LHCN-M2 (cell line): ENCODE measurements at regions not wholly inside any gene's neighbourhood (a gene's known extent, or its start where the extent isn't known, plus 50 kb on each side); places are given as distances from the start of the nearest gene placed in this dataset.
A peak's percentile ranks its signal among the peaks of the same experiment; 100 is the strongest.

Experiments
- DNase-seq: peaks from one replicate; pipeline ENCODE4 v3.0.0-alpha.2; 2012; ENCODE audit warnings: low read depth

DNA sequence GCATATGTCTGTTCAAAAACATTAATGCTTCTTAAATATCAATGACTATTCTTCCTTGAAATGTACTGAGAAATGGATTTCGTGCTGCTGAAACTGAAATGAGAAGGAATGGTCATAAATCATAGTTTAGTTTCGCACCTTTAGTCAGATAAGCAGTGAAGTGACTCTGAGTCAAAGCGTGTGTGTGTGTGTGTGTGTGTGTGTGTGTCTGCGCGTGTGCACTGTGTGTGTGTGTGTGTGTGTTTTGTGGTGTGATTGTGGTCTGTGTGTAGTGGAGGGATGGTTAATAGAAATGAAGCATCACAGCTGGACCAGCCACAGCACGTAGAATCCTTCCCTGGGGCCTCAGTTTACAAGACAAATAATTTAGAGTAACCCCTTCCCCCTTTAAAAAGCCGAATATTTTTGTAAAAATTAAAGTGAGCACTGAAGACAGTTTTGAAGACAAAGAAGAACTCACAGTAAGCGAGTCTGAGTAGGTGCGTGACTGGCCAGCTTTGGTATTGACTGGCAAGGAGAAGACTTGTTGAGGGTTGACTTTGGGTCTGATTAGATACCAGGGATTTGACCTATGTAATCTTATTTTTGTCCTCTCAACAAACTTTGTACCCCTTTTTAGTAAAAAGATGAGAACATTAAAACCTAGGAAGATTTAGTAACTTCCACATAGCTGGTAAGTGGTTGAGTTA lies 202.0 kb upstream of the IL12A start:
- DNase-seq: no peak

DNA sequence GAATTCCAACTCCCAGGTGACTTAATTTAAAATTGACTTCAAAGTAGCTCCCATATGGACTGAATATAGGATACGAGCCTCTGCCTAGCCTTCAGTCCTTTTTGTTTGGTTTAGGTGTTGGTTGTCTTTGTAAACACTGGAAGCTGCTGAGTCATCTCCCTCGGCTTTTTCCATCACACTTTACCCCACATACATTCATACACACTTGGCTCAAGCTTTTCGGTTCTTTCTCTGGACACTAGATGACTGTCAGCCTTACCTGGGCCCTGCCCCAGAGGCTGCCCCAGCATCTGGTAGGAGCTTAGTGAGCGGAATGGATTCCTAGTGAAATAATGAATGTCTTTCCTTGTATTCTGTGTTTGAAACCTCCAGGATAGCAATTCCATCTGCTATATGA lies 201.5 kb upstream of the IL12A start:
- DNase-seq: peak; percentile 70

GRCh38 chr3:159787794-159788205 lies 200.8 kb upstream of the IL12A start:
- DNase-seq: peak; percentile 29

GRCh38 chr3:159788291-159788690 lies 200.3 kb upstream of the IL12A start:
- DNase-seq: no peak

- no peak for DNase-seq
These were observed 199.6 kb upstream of the IL12A start for GRCh38 chr3:159789017-159789416.

GRCh38 chr3:159789742-159790635 lies 198.6 kb upstream of the IL12A start:
- DNase-seq: no peak

DNA sequence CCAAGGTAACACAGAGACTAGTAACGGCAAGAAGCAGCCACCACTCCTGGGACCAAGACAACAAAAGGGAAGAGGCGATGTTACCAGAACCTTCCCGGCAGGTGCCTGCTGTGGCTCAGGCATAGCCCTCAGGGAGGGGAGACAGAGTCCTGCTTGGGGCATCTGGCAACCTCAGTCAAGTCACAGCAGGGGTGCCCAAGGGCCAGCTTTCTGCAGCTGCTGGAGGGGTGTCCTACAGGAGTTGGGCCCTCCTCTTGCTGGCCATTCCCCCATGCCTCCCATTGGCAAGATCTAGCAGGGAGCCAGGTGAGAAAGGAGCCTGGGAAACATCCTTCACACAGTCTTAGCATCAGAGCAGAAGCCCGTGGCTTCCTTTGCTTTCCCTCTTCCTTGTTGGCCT lies 197.3 kb upstream of the IL12A start:
- no peak for DNase-seq

DNA sequence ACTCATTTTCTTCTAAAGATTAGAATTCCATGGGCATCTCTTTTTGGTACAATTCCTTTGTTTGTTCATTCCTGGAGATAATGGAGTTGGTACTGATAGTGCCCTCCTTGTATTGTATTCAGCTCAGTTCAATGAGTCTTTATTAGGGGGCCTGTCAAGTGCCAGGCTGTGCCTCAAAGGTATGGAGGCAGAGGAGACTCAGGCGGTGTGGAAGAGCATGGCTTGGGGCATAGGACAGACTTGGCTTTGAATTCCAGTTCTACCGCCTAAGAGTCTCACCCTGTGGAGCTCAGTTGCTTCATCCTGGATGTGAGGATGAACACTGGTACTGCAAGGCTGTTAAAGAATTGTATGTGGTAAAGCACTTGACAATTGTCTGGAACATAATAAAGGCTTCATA lies 196.6 kb upstream of the IL12A start:
- DNase-seq: no peak

- no peak for DNase-seq
These were observed 193.6 kb upstream of the IL12A start for GRCh38 chr3:159795042-159795441.

- no peak for DNase-seq
These were observed 192.9 kb upstream of the IL12A start for GRCh38 chr3:159795681-159796175.

DNA sequence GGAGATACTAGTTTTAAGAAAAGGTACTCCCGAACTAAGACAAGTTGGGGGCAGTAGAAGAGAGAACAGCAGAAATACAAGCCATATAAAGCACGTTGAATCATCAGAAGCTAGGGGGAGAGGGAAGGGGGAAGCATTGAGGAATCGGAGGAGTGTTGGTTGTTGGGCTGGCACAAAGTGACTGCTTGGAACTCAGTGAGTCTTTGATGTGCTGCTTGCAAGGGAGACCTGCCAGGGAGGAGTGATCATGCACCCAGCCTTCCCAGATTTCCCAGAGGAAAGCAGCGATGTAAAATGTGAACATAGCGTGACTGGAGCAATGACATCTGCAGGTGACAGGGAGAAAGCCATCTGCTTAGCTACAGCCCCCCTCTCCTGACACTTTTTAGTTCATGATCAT lies 192.4 kb upstream of the IL12A start:
- DNase-seq: no peak

GRCh38 chr3:159796744-159797143 lies 191.9 kb upstream of the IL12A start:
- peak; percentile 74 for DNase-seq

DNA sequence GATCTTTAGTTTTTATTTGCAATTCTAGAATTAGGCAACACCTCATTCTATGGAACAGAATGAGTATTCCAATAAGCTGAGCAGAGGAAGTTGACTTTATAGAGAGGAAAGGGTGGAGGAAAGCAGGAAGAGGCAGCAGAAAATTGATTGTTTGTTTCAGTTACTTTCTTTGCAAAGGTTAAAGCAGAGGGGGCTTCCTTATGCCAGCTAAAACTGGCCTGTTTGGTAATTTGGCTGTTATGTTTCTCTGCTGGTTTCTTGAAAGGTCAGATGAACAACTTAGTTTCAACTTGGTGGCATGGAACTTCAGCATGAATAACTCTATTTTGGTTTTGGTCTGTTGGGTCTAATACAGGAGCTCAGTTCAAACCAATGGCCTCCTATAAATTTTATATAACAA lies 190.9 kb upstream of the IL12A start:
- DNase-seq: no peak

DNA sequence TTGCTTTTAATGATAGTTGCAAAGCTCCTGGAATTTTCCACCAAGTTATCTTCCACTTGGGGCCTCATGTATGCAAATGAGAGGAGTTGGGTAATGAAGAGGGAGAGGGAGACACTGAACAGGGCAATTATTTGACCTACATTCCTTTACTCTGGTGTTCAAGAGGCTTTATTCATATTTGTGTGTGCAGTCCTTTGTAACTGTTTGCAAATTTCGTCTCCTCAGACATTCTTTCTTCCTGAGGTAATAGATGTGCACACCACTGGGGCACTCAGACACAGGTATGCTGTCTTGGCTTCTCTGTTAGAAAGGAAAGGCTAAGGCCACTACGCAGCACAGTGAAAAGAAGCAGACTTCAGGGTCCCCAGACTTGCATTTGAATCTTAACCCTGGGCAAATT lies 189.7 kb upstream of the IL12A start:
- no peak for DNase-seq

DNA sequence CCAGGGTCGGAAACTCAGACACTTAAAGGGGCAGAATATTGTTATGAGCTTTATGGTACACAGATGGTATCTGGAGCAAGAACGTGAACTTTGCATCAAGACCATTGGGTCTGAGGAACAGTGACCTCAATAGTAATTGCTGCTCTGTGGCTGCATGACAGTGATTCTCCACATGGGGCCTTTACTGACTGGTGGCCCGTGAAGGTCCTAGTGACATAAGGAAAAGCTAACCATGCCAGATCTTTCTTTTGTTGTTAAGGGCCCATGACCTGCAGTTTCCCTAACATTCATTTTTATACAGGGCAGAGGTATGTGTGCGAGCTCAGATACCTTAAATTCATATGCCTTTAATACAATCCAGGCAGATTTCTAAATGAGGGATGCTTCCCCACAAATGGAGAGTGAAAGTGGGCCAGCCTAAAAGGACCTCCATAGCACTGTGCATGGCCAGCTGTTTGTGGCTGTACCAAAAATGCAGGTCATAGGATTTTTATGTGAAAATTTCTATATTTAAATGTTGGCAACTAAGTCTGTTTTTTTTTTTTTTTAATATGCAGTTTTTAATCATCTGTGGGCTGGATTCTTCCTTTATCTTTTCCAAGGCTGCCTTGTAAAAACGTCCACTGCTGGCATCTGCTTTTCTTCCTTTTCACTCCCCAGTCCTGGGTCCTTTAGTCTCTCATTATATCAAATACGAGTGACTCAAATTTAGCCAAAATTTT lies 188.0 kb upstream of the IL12A start:
- peak; percentile 22 for DNase-seq

- no peak for DNase-seq
These were observed 185.8 kb upstream of the IL12A start for GRCh38 chr3:159802864-159803263.

DNA sequence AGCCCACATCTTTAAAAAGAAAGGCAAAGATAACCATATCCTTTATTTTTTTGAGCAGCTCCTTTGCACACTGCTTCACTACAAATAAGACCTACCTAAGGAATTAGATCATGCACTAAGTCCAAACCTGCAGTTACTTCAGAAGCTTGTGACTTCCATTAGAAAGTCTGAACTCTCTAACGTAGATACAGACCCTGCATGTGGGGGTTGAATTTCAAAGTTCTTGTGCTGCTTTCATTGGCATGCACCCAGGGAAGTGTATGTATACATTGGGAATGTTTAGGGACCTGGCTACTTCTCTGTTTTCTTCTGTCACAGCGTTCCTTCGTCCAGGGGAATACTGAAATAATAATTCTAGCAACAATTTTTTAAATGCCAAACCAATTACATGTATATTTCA lies 185.2 kb upstream of the IL12A start:
- no peak for DNase-seq

GRCh38 chr3:159804726-159805410 lies 183.8 kb upstream of the IL12A start:
- DNase-seq: peak; percentile 82

DNA sequence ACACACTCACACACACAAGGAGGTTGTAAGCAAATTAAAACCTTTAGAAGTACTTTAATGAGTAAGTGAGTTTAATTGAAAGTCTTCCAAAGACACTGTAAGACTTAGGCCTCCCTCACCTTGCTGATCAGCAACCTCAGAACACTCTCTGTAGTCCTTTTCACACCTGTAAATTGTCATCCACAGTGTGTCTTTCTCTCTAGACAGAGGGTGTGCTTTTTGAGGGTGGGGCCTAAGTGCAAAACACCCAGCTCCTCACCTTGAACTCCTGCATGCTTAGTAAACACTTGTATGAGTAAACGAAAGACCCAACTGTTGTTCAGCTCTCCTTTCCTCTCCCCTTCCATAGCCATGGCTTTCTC lies 183.2 kb upstream of the IL12A start:
- no peak for DNase-seq

- DNase-seq: peak; percentile 81
These were observed 182.2 kb upstream of the IL12A start for GRCh38 chr3:159806412-159806811.

DNA sequence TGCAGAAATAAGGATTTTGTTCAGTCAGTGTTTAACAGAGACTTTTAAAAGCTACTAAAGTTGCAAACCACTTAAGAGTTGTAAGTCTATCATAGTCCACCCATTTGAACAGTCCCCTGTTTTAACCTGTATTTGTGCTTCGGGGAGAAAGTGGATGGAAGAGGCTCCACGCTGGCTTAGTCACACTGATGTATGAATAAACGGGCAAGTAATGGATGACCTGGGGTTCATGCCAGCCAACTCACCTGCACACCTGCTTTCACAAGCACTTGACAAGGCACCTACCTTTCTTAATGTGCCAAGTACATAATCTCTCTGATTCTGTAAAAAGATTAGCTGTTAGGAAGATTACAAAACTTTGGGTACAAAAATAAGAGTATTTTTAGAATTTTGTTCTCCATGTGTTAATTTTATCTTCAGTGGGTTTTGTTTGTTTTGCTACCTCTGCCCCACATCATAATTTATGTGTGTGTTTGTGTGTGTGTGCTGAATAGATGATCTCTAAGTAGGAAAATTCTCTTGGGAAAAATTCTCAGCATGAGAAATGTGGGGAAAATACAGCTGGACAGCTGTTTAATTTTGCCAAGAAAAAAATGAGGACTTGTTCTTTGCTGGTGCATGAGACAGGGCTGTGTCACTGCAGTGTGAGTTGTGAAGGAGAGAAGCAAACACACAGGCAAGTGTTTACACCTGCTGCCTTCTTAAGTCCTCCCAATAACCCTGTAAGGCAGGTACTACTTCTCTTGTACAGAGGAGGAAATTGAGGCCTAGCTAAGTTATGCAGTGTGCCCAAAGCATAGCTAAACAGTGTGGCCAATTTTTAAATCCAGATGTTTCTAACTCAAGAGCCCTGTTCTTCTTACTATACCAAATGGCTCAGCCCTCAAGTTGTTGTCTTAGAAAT lies 181.2 kb upstream of the IL12A start:
- peak; percentile 33 for DNase-seq
